ENCODE measurements at regions not wholly inside any gene's neighbourhood (a gene's known extent, or its start where the extent isn't known, plus 50 kb on each side); places are given as distances from the start of the nearest gene placed in this dataset.
"Not testable (repeated sequence)": the region's sequence is repeated elsewhere in the genome, so short reads cannot be mapped to it uniquely, and the experiment has no call there.

GRCh38 chr12:88715673-88716072, 135.4 kb upstream of the KITLG start:
- Histone ChIP-seq H3K4me1 (ENCODE audit: insufficient read depth, poor library complexity, severe bottlenecking) (peaks cover 6% of the 10 kb centered on the region), H3K27me3 (ENCODE audit: insufficient read depth, poor library complexity, severe bottlenecking) (no peaks in the 10 kb centered on the region), H3K36me3 (ENCODE audit: low read depth) (no peaks in the 10 kb centered on the region), H3K9me3 (ENCODE audit: severe bottlenecking) (no peaks in the 10 kb centered on the region), H3K27ac (ENCODE audit: poor library complexity, severe bottlenecking) (no peak overlapping the region), H3K4me3 (ENCODE audit: severe bottlenecking) (no peak overlapping the region)
- ATAC-seq (ENCODE audit: low read depth) (no peak), DNase-seq (ENCODE audit: low spot score) (no peak)
- no peak for TF ChIP-seq CTCF (IDR thresholded peaks at IDR 0.05; ENCODE audit: poor library complexity, severe bottlenecking)

GRCh38 chr12:88714263-88714882, 134.1 kb upstream of the KITLG start:
- not testable (repeated sequence) for DNase-seq (ENCODE audit: low spot score); H3K4me3 ChIP-seq (ENCODE audit: severe bottlenecking); H3K4me1 ChIP-seq (ENCODE audit: insufficient read depth, poor library complexity, severe bottlenecking); H3K27ac ChIP-seq (ENCODE audit: poor library complexity, severe bottlenecking); H3K27me3 ChIP-seq (ENCODE audit: insufficient read depth, poor library complexity, severe bottlenecking); ATAC-seq (ENCODE audit: low read depth); H3K9me3 ChIP-seq (ENCODE audit: severe bottlenecking); H3K36me3 ChIP-seq (ENCODE audit: low read depth)

GRCh38 chr12:88707800-88708199, 127.5 kb upstream of the KITLG start:
- Histone ChIP-seq H3K36me3 (ENCODE audit: low read depth) (no peaks in the 10 kb centered on the region), H3K27me3 (ENCODE audit: insufficient read depth, poor library complexity, severe bottlenecking) (no peaks in the 10 kb centered on the region), H3K27ac (ENCODE audit: poor library complexity, severe bottlenecking) (no peak overlapping the region), H3K9me3 (ENCODE audit: severe bottlenecking) (peaks cover 6% of the 10 kb centered on the region), H3K4me1 (ENCODE audit: insufficient read depth, poor library complexity, severe bottlenecking) (no peaks in the 10 kb centered on the region), H3K4me3 (ENCODE audit: severe bottlenecking) (no peak overlapping the region)
- no peak for ATAC-seq (ENCODE audit: low read depth)
- no peak for TF ChIP-seq CTCF (IDR thresholded peaks at IDR 0.05; ENCODE audit: poor library complexity, severe bottlenecking)
- DNase-seq (ENCODE audit: low spot score) = no peak

GRCh38 chr12:88706286-88706685, 126.0 kb upstream of the KITLG start:
- Histone ChIP-seq H3K36me3 (ENCODE audit: low read depth) (no peaks in the 10 kb centered on the region), H3K27me3 (ENCODE audit: insufficient read depth, poor library complexity, severe bottlenecking) (no peaks in the 10 kb centered on the region), H3K27ac (ENCODE audit: poor library complexity, severe bottlenecking) (no peak overlapping the region), H3K4me3 (ENCODE audit: severe bottlenecking) (no peak overlapping the region), H3K4me1 (ENCODE audit: insufficient read depth, poor library complexity, severe bottlenecking) (no peaks in the 10 kb centered on the region), H3K9me3 (ENCODE audit: severe bottlenecking) (peaks cover 6% of the 10 kb centered on the region)
- no peak for DNase-seq (ENCODE audit: low spot score)
- TF ChIP-seq CTCF (IDR thresholded peaks at IDR 0.05; ENCODE audit: poor library complexity, severe bottlenecking) = no peak
- no peak for ATAC-seq (ENCODE audit: low read depth)

- DNase-seq (ENCODE audit: low spot score) = no peak
- peak; percentile 35; the same call in 1 of the 3 replicates for ATAC-seq (ENCODE audit: low read depth)
- no peak overlapping the region for H3K27ac ChIP-seq (ENCODE audit: poor library complexity, severe bottlenecking)
- no peak for TF ChIP-seq CTCF (IDR thresholded peaks at IDR 0.05; ENCODE audit: poor library complexity, severe bottlenecking)
- no peaks in the 10 kb centered on the region for H3K4me1 ChIP-seq (ENCODE audit: insufficient read depth, poor library complexity, severe bottlenecking)
- no peaks in the 10 kb centered on the region for H3K27me3 ChIP-seq (ENCODE audit: insufficient read depth, poor library complexity, severe bottlenecking)
- no peak overlapping the region for H3K4me3 ChIP-seq (ENCODE audit: severe bottlenecking)
- H3K9me3 ChIP-seq (ENCODE audit: severe bottlenecking) = peaks cover 6% of the 10 kb centered on the region
- H3K36me3 ChIP-seq (ENCODE audit: low read depth) = no peaks in the 10 kb centered on the region
Measured at GRCh38 chr12:88703790-88704189, 123.5 kb upstream of the KITLG start.
